HepG2 (cell line): ENCODE measurements at regions not wholly inside any gene's neighbourhood (a gene's known extent, or its start where the extent isn't known, plus 50 kb on each side); places are given as distances from the start of the nearest gene placed in this dataset.

Experiments
- FOXC1 ChIP-seq: sonication (generic); formaldehyde crosslinking; IDR thresholded peaks from 2 replicates; pipeline ENCODE4 v1.8.0; 2022; ENCODE audit warnings: mild to moderate bottlenecking, missing genetic modification reagents, borderline replicate concordance
- GTF2F1 ChIP-seq: fragments of 150-350 bp; IDR thresholded peaks from 2 replicates; pipeline ENCODE4 v1.6.1; 2014; ENCODE audit warnings: low read length
- POLR2AphosphoS5 ChIP-seq: IDR thresholded peaks from 2 replicates; pipeline ENCODE4 v1.6.1; 2012; ENCODE audit warnings: low read depth, low read length
- ZNF317 ChIP-seq: sonication (generic); formaldehyde crosslinking; IDR thresholded peaks from 2 replicates; pipeline ENCODE4 v1.5.0; 2020; ENCODE audit warnings: mild to moderate bottlenecking, missing genetic modification reagents
- ZNF775 ChIP-seq: sonication (generic); formaldehyde crosslinking; IDR thresholded peaks from 2 replicates; pipeline ENCODE4 v1.4.0; 2020; ENCODE audit warnings: missing genetic modification reagents, mild to moderate bottlenecking, moderate library complexity, borderline replicate concordance
- TF ChIP-seq, protein P1 (sequence below): sonication (generic); formaldehyde crosslinking; IDR thresholded peaks from 2 replicates; pipeline ENCODE4 v1.5.0; 2020; ENCODE audit warnings: missing genetic modification reagents
- TF ChIP-seq, protein P2 (sequence below): sonication (generic); formaldehyde crosslinking; IDR thresholded peaks from 2 replicates; pipeline ENCODE4 v1.4.0; 2020; ENCODE audit warnings: missing genetic modification reagents

DNA sequence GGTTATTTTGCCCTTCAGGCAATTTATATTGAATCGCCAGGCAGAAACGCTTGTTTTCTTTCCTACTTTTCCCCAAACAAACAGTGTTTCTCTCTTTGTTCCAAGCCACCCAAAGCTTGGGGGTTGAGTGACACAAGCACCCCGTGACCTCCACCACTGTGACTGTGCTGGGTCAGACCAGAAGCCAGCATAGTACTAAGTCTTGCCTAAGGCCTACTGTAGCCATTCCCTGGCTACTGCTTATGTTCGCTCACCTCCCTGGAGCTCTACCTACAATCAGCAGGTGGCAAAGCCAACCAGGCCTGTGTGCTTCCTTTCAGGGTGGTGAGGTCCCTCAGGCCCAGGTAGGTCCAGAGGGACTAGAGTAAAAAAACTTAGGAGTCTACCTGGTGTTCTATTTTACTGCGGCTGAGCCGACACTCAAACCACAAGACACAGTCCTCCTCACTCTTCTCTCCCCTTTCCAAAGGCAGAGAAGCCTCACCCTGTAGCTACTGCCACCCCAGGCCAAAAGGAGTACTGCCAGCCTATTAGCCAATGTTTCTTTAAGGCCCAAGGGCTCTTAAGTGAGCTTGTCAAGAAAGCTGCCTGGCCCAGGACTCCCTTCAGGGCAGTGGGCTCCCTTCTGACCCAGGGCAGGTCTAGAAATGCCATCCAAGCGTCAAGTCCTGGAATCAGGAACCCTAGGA is 411.8 kb upstream of the MIS18BP1 start:
- TF ChIP-seq FOXC1 (CRISPR knock-in tag) (no peak), POLR2AphosphoS5 (no peak), ZNF317 (CRISPR knock-in tag) (no peak), GTF2F1 (no peak), ZNF775 (CRISPR knock-in tag) (no peak)
- TF ChIP-seq, protein P1, sequence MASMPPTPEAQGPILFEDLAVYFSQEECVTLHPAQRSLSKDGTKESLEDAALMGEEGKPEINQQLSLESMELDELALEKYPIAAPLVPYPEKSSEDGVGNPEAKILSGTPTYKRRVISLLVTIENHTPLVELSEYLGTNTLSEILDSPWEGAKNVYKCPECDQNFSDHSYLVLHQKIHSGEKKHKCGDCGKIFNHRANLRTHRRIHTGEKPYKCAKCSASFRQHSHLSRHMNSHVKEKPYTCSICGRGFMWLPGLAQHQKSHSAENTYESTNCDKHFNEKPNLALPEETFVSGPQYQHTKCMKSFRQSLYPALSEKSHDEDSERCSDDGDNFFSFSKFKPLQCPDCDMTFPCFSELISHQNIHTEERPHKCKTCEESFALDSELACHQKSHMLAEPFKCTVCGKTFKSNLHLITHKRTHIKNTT (CRISPR knock-in tag) = no peak
- TF ChIP-seq, protein P2, sequence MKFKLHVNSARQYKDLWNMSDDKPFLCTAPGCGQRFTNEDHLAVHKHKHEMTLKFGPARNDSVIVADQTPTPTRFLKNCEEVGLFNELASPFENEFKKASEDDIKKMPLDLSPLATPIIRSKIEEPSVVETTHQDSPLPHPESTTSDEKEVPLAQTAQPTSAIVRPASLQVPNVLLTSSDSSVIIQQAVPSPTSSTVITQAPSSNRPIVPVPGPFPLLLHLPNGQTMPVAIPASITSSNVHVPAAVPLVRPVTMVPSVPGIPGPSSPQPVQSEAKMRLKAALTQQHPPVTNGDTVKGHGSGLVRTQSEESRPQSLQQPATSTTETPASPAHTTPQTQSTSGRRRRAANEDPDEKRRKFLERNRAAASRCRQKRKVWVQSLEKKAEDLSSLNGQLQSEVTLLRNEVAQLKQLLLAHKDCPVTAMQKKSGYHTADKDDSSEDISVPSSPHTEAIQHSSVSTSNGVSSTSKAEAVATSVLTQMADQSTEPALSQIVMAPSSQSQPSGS = no peak
